ENCODE measurements at regions not wholly inside any gene's neighbourhood (a gene's known extent, or its start where the extent isn't known, plus 50 kb on each side); places are given as distances from the start of the nearest gene placed in this dataset.
A peak's percentile ranks its signal among the peaks of the same experiment; 100 is the strongest.

DNA sequence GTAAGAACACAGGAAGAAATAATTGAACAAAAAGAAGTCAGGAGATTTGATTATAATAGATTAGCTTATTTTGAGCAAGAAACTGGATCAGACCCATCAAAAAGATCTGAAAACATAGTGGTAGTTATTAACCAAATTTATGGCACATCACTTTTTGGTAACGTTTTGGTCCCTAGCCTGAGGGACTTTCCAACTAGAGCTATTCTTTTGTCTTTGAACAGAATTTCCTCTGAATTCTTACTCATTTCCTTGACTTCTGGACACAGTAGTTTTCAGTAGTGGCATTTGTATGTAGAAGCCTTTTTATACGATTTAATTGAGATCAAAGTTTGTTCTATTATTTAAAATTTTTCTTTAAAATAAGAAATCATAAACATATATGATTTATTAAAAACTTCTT is 96.5 kb upstream of the PDGFD start:
- H4K20me1 ChIP-seq (ENCODE audit: insufficient read depth, low read length) = no peaks in the 10 kb centered on the region
- no peak overlapping the region for H3K4me2 ChIP-seq (ENCODE audit: low read length)
- H3K27me3 ChIP-seq (ENCODE audit: low read depth, low read length) = no peaks in the 10 kb centered on the region
- H3K27ac ChIP-seq (ENCODE audit: low read length) = no peak overlapping the region
- TF ChIP-seq EZH2phosphoT487 (IDR thresholded peaks at IDR 0.05; ENCODE audit: low read depth) = no peak
- TF ChIP-seq, protein P1, sequence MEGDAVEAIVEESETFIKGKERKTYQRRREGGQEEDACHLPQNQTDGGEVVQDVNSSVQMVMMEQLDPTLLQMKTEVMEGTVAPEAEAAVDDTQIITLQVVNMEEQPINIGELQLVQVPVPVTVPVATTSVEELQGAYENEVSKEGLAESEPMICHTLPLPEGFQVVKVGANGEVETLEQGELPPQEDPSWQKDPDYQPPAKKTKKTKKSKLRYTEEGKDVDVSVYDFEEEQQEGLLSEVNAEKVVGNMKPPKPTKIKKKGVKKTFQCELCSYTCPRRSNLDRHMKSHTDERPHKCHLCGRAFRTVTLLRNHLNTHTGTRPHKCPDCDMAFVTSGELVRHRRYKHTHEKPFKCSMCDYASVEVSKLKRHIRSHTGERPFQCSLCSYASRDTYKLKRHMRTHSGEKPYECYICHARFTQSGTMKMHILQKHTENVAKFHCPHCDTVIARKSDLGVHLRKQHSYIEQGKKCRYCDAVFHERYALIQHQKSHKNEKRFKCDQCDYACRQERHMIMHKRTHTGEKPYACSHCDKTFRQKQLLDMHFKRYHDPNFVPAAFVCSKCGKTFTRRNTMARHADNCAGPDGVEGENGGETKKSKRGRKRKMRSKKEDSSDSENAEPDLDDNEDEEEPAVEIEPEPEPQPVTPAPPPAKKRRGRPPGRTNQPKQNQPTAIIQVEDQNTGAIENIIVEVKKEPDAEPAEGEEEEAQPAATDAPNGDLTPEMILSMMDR (IDR thresholded peaks at IDR 0.05; ENCODE audit: low read depth, low read length) = no peak
- no peaks in the 10 kb centered on the region for H3K9me3 ChIP-seq (ENCODE audit: insufficient read depth, low read length)
- H3K4me1 ChIP-seq (ENCODE audit: low read length) = peaks cover 7% of the 10 kb centered on the region
- H3K9ac ChIP-seq (ENCODE audit: low read length) = no peak overlapping the region
- no peak overlapping the region for H3K4me3 ChIP-seq (ENCODE audit: low read length)
- no peaks in the 10 kb centered on the region for H3K36me3 ChIP-seq (replicated peaks; ENCODE audit: low read depth, low read length)
- no peak overlapping the region for H2AFZ ChIP-seq (ENCODE audit: low read depth, low read length)
- no peaks in the 10 kb centered on the region for H3K79me2 ChIP-seq (ENCODE audit: low read length)

GRCh38 chr11:104259121-104259610 is 95.2 kb upstream of the PDGFD start:
- H3K9ac ChIP-seq (ENCODE audit: low read length) = no peak overlapping the region
- H3K9me3 ChIP-seq (ENCODE audit: insufficient read depth, low read length) = no peaks in the 10 kb centered on the region
- no peak overlapping the region for H3K4me3 ChIP-seq (ENCODE audit: low read length)
- H3K79me2 ChIP-seq (ENCODE audit: low read length) = no peaks in the 10 kb centered on the region
- peaks cover 9% of the 10 kb centered on the region for H3K4me1 ChIP-seq (ENCODE audit: low read length)
- TF ChIP-seq, protein P1 (IDR thresholded peaks at IDR 0.05; ENCODE audit: low read depth, low read length) = no peak
- no peak for TF ChIP-seq EZH2phosphoT487 (IDR thresholded peaks at IDR 0.05; ENCODE audit: low read depth)
- H3K27ac ChIP-seq (ENCODE audit: low read length) = no peak overlapping the region
- no peaks in the 10 kb centered on the region for H3K36me3 ChIP-seq (replicated peaks; ENCODE audit: low read depth, low read length)
- no peak overlapping the region for H3K4me2 ChIP-seq (ENCODE audit: low read length)
- H2AFZ ChIP-seq (ENCODE audit: low read depth, low read length) = no peak overlapping the region
- no peaks in the 10 kb centered on the region for H3K27me3 ChIP-seq (ENCODE audit: low read depth, low read length)
- H4K20me1 ChIP-seq (ENCODE audit: insufficient read depth, low read length) = no peaks in the 10 kb centered on the region

GRCh38 chr11:104256525-104256924 is 92.6 kb upstream of the PDGFD start:
- H3K79me2 ChIP-seq (ENCODE audit: low read length) = no peaks in the 10 kb centered on the region
- H3K9ac ChIP-seq (ENCODE audit: low read length) = no peak overlapping the region
- H2AFZ ChIP-seq (ENCODE audit: low read depth, low read length) = no peak overlapping the region
- no peaks in the 10 kb centered on the region for H3K27me3 ChIP-seq (ENCODE audit: low read depth, low read length)
- H3K27ac ChIP-seq (ENCODE audit: low read length) = no peak overlapping the region
- H4K20me1 ChIP-seq (ENCODE audit: insufficient read depth, low read length) = no peaks in the 10 kb centered on the region
- TF ChIP-seq, protein P1 (IDR thresholded peaks at IDR 0.05; ENCODE audit: low read depth, low read length) = peak; percentile 42
- TF ChIP-seq EZH2phosphoT487 (IDR thresholded peaks at IDR 0.05; ENCODE audit: low read depth) = no peak
- no peak overlapping the region for H3K4me2 ChIP-seq (ENCODE audit: low read length)
- no peaks in the 10 kb centered on the region for H3K36me3 ChIP-seq (replicated peaks; ENCODE audit: low read depth, low read length)
- H3K9me3 ChIP-seq (ENCODE audit: insufficient read depth, low read length) = no peaks in the 10 kb centered on the region
- H3K4me3 ChIP-seq (ENCODE audit: low read length) = no peak overlapping the region
- peaks cover 9% of the 10 kb centered on the region for H3K4me1 ChIP-seq (ENCODE audit: low read length)

GRCh38 chr11:104254347-104254746 is 90.4 kb upstream of the PDGFD start:
- H3K9ac ChIP-seq (ENCODE audit: low read length) = no peak overlapping the region
- no peaks in the 10 kb centered on the region for H3K79me2 ChIP-seq (ENCODE audit: low read length)
- no peak overlapping the region for H3K27ac ChIP-seq (ENCODE audit: low read length)
- no peak overlapping the region for H2AFZ ChIP-seq (ENCODE audit: low read depth, low read length)
- peak overlapping the region; percentile 30; the same call in 1 of the 2 replicates for H3K4me2 ChIP-seq (ENCODE audit: low read length)
- H4K20me1 ChIP-seq (ENCODE audit: insufficient read depth, low read length) = no peaks in the 10 kb centered on the region
- no peaks in the 10 kb centered on the region for H3K36me3 ChIP-seq (replicated peaks; ENCODE audit: low read depth, low read length)
- H3K4me3 ChIP-seq (ENCODE audit: low read length) = no peak overlapping the region
- H3K27me3 ChIP-seq (ENCODE audit: low read depth, low read length) = no peaks in the 10 kb centered on the region
- no peaks in the 10 kb centered on the region for H3K9me3 ChIP-seq (ENCODE audit: insufficient read depth, low read length)
- TF ChIP-seq, protein P1 (IDR thresholded peaks at IDR 0.05; ENCODE audit: low read depth, low read length) = peak; percentile 83
- no peak for TF ChIP-seq EZH2phosphoT487 (IDR thresholded peaks at IDR 0.05; ENCODE audit: low read depth)
- H3K4me1 ChIP-seq (ENCODE audit: low read length) = peaks cover 9% of the 10 kb centered on the region

All from OCI-LY3 (cell line).